WI38 (cell line): ENCODE measurements at regions not wholly inside any gene's neighbourhood (a gene's known extent, or its start where the extent isn't known, plus 50 kb on each side); places are given as distances from the start of the nearest gene placed in this dataset.

Experiments
- H3K4me3 ChIP-seq: 2 replicates; pipeline ENCODE4 v1.5.1; 2011; ENCODE audit warnings: low read depth, mild to moderate bottlenecking, control low read depth, low read length
- TF ChIP-seq, protein P1 (sequence below): IDR thresholded peaks from 2 replicates; pipeline ENCODE4 v1.5.1; 2012; ENCODE audit warnings: low read depth, mild to moderate bottlenecking, control low read depth, low read length

DNA sequence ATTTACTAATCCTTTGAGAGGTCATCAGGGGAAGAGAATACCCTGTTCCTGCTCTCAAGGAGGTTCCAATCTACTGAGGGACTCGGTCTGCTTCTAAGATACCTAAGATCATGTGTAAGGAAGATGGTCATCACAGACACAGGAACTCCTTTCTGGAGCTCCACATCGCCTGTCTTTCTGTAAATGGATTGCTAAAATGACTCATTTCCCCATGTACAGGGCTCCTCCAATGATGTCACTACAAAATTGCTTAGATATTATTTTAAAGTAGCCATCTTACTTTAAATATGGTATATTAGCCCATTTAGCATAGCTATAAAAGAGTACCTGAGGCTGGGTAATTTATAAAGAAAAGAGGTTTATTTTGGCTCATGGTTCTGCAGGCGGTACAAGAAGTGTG is 206.1 kb upstream of the PROK2 start:
- TF ChIP-seq, protein P1, sequence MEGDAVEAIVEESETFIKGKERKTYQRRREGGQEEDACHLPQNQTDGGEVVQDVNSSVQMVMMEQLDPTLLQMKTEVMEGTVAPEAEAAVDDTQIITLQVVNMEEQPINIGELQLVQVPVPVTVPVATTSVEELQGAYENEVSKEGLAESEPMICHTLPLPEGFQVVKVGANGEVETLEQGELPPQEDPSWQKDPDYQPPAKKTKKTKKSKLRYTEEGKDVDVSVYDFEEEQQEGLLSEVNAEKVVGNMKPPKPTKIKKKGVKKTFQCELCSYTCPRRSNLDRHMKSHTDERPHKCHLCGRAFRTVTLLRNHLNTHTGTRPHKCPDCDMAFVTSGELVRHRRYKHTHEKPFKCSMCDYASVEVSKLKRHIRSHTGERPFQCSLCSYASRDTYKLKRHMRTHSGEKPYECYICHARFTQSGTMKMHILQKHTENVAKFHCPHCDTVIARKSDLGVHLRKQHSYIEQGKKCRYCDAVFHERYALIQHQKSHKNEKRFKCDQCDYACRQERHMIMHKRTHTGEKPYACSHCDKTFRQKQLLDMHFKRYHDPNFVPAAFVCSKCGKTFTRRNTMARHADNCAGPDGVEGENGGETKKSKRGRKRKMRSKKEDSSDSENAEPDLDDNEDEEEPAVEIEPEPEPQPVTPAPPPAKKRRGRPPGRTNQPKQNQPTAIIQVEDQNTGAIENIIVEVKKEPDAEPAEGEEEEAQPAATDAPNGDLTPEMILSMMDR, result no peak
- H3K4me3 ChIP-seq, result no peak overlapping the region

GRCh38 chr3:71990545-71990944 is 205.6 kb upstream of the PROK2 start:
- TF ChIP-seq, protein P1, result no peak
- no peak overlapping the region for H3K4me3 ChIP-seq

- H3K4me3 ChIP-seq, result no peak overlapping the region
- TF ChIP-seq, protein P1, result no peak
Measured at GRCh38 chr3:71989165-71989564, 204.2 kb upstream of the PROK2 start.

- TF ChIP-seq, protein P1, result no peak
- H3K4me3 ChIP-seq, result no peak overlapping the region
Measured at GRCh38 chr3:71987828-71988227, 202.9 kb upstream of the PROK2 start.

GRCh38 chr3:71987089-71987735 is 202.3 kb upstream of the PROK2 start:
- TF ChIP-seq, protein P1, result 0 out of 2 replicates have a peak, but pooled peaks have one; percentile 7
- H3K4me3 ChIP-seq, result no peak overlapping the region

- no peak overlapping the region for H3K4me3 ChIP-seq
- TF ChIP-seq, protein P1, result no peak
Measured at GRCh38 chr3:71986606-71987005, 201.7 kb upstream of the PROK2 start.

DNA sequence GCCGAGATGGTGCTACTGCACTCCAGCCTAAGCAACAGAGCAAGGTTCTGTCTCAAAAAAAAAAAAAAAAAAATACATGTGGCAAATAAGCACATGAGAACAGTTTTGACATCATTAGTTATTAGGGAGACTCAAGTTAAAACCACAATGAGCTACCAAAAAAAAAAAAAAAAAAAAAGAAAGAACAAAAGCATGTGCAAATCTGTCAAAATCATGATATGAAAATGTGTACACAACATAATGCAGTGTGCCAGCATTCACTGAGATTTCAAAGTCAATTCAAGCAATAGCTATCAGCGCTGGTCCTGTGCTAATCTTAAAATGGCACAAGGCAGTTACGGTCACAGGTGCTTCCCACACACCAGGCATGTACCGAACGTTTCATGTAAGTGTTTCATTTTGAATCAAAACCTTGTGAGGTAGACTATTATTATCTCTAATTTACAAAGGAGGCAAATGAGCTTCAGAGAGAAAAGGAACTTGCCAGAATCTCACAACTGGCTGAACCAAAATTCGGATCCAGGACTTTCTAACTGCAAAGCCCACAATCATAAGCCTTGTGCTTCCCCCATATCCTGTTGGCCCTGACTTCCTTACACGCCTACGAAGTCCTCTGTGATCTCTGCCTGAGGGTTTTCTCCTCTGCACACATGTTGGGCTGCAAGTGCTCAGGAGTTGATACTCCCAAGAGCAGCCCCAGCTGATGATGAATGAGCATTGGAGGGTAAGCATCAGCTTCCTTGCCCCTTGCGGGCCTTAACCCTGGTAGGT is 200.1 kb upstream of the PROK2 start:
- no peak overlapping the region for H3K4me3 ChIP-seq
- TF ChIP-seq, protein P1, result no peak
